Rectal smooth muscle tissue (tissue), 1 donor: ENCODE measurements at regions not wholly inside any gene's neighbourhood (a gene's known extent, or its start where the extent isn't known, plus 50 kb on each side); places are given as distances from the start of the nearest gene placed in this dataset.

ENCODE experiments used
- H3K27ac ChIP-seq: one replicate; pipeline ENCODE4 v1.7.0; 2013; ENCODE audit warnings: low read depth, low read length, inconsistent platforms
- H3K27me3 ChIP-seq: one replicate; pipeline ENCODE4 v1.7.0; 2013; ENCODE audit warnings: low read length; ENCODE audit not compliant: control insufficient read depth, insufficient read depth
- H3K36me3 ChIP-seq: one replicate; pipeline ENCODE4 v1.7.0; 2013; ENCODE audit warnings: low read length; ENCODE audit not compliant: control insufficient read depth, insufficient read depth
- H3K4me1 ChIP-seq: one replicate; pipeline ENCODE4 v1.7.0; 2013; ENCODE audit warnings: low read length; ENCODE audit not compliant: control insufficient read depth, insufficient read depth
- H3K4me3 ChIP-seq: one replicate; pipeline ENCODE4 v1.7.0; 2013; ENCODE audit warnings: low read length
- H3K9ac ChIP-seq: one replicate; pipeline ENCODE4 v1.7.0; 2013; ENCODE audit warnings: low read length

GRCh38 chr2:67845621-67846369 is 217.0 kb downstream of the C1D start:
- Histone ChIP-seq H3K9ac (no peak overlapping the region), H3K4me3 (peak overlapping the region; percentile 40), H3K27me3 (no peaks in the 10 kb centered on the region), H3K27ac (peak overlapping the region; percentile 47), H3K4me1 (peaks cover 6% of the 10 kb centered on the region), H3K36me3 (no peaks in the 10 kb centered on the region)

DNA sequence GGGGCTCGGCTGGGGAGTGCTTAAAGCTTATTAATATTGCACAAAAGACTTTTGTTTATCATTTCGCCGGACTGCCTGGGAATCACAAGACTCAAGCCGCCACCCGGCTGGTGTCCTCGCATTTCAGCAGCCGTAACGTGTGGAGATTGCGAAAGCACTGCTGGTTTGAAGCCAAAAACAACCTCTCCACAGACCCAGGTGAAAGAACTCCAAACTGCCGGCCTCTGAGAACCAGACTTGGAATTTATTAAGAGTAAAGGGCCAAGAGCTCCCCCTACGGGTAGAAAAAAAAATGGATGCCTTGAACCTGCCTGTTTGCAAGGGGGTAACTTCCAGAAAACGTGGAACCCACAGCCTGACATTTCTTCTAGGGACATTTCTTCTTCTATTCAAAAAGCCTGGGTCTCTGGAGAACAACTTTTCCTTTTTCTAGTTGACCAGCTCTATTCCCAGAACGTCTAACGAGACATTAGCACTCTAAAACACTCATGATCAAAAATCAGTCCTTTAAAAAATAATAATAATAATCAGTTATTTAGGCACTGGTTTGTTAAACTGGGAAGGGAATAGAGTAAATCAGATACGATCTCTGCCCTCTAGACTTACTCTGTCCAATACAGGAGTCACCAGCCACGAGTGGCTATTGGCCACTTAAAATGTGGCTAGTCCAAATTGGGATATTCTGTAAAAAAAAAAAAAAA is 216.3 kb downstream of the C1D start:
- H3K4me1 ChIP-seq = peaks cover 6% of the 10 kb centered on the region
- H3K27ac ChIP-seq = peak overlapping the region; percentile 47
- H3K27me3 ChIP-seq = no peaks in the 10 kb centered on the region
- no peaks in the 10 kb centered on the region for H3K36me3 ChIP-seq
- no peak overlapping the region for H3K9ac ChIP-seq
- peak overlapping the region; percentile 40 for H3K4me3 ChIP-seq

DNA sequence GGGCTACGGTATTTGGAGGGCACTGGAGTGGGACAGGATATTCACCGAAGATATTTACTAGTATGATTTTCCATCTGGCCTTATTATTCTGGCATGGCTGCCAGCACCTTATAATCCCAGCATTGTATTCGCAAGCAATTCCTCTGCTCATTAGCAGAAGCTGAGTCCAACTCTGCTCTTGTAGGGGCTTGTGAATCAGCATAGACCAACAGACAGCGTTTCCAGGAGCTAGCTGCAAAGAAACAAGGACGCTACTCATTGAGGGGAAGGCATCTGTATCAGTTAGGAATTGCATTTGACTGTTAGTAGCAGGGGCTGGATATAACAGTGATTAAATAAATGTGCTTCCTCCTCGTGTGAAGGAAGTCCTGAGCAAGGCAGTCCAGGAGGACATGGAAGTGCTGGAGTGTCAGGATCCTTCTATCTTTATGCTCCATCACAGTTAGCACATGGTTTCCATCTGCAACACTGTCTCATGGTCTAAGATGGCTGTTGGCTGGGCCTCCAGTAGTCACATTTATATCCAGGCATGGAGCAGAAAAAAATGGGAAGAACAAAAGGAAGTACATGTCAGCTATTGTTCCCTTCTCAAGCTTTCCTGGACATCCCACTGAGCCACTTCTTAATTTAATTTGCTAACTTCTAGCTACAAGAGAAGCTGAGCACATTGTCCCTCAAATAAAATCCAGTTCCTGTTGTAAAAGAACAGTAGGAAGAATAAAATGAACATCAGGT is 214.1 kb downstream of the C1D start:
- Histone ChIP-seq H3K27ac (no peak overlapping the region), H3K9ac (no peak overlapping the region), H3K36me3 (no peaks in the 10 kb centered on the region), H3K4me1 (peaks cover 6% of the 10 kb centered on the region), H3K4me3 (no peak overlapping the region), H3K27me3 (no peaks in the 10 kb centered on the region)

DNA sequence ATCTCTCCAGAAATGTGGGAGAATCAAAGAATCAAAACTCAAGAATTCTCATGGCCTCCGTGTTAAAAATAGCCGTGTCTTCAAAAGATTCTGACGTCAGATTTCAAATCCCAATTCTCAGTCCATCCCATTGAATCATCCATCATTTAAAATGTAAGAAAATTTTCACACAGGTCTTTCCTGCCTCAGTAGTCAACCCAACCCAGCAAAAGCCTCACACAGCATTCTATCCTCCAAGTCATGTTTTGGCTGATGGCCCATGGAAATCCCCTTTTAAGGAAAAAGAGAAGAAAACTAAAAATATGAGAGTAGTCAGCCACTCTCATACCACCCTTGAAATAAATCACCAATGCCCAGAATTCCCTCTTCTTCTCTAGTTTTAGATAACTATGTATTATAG is 211.8 kb downstream of the C1D start:
- Histone ChIP-seq H3K27ac (no peak overlapping the region), H3K9ac (no peak overlapping the region), H3K27me3 (no peaks in the 10 kb centered on the region), H3K36me3 (no peaks in the 10 kb centered on the region), H3K4me1 (peaks cover 1% of the 10 kb centered on the region), H3K4me3 (no peak overlapping the region)

- Histone ChIP-seq H3K4me3 (no peak overlapping the region), H3K27me3 (no peaks in the 10 kb centered on the region), H3K27ac (no peak overlapping the region), H3K36me3 (no peaks in the 10 kb centered on the region), H3K4me1 (no peaks in the 10 kb centered on the region), H3K9ac (no peak overlapping the region)
These were observed 210.6 kb downstream of the C1D start for GRCh38 chr2:67851956-67852824.

- Histone ChIP-seq H3K36me3 (no peaks in the 10 kb centered on the region), H3K4me3 (no peak overlapping the region), H3K27me3 (peaks cover 3% of the 10 kb centered on the region), H3K4me1 (no peaks in the 10 kb centered on the region), H3K9ac (no peak overlapping the region), H3K27ac (no peak overlapping the region)
These were observed 208.6 kb downstream of the C1D start for GRCh38 chr2:67854103-67854743.

DNA sequence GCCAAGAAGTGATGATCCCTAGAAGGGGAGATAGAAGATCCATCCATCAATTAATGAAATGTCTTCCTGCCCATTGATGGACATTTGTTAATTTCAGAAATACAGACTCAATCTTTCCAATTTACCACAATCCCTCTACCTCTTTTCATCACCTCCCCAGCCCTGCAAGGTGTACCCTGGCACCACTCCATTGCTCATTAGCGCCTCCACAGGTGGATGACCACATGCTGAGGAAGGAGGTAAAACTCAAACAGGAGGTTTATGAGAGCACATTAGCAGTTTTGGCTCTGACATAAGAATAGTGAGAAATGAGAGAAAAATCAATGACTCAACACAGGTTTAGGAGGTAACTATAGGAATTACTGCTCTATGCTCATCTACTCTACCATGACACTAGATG is 208.0 kb downstream of the C1D start:
- H3K27ac ChIP-seq = no peak overlapping the region
- peaks cover 3% of the 10 kb centered on the region for H3K27me3 ChIP-seq
- no peak overlapping the region for H3K4me3 ChIP-seq
- H3K36me3 ChIP-seq = no peaks in the 10 kb centered on the region
- no peak overlapping the region for H3K9ac ChIP-seq
- no peaks in the 10 kb centered on the region for H3K4me1 ChIP-seq

DNA sequence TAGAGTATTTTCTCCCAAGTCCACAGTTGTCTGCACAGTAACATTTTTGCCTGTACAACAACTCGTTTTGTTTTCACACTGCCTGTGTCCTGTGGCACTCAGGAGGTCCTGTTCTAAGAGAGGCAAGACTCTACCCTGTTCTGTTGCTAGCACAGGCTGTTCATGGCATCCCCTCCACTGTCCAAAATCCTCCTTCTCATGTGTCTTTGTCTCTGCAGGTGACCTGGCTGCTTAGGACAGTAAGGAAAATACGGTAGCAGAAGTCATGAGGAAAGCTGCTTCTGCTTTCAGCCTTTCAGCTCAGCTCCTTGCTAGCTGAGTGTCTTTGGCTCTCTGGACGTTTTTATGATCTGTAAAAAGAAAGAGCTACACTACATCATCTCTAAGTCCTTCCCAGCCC is 205.9 kb downstream of the C1D start:
- no peaks in the 10 kb centered on the region for H3K36me3 ChIP-seq
- H3K27me3 ChIP-seq = peaks cover 3% of the 10 kb centered on the region
- no peak overlapping the region for H3K27ac ChIP-seq
- no peaks in the 10 kb centered on the region for H3K4me1 ChIP-seq
- no peak overlapping the region for H3K9ac ChIP-seq
- H3K4me3 ChIP-seq = no peak overlapping the region

- Histone ChIP-seq H3K27me3 (peaks cover 3% of the 10 kb centered on the region), H3K4me3 (no peak overlapping the region), H3K9ac (no peak overlapping the region), H3K36me3 (no peaks in the 10 kb centered on the region), H3K27ac (no peak overlapping the region), H3K4me1 (no peaks in the 10 kb centered on the region)
These were observed 205.0 kb downstream of the C1D start for GRCh38 chr2:67857836-67858235.

- H3K4me1 ChIP-seq = no peaks in the 10 kb centered on the region
- H3K4me3 ChIP-seq = no peak overlapping the region
- peaks cover 3% of the 10 kb centered on the region for H3K27me3 ChIP-seq
- H3K36me3 ChIP-seq = no peaks in the 10 kb centered on the region
- no peak overlapping the region for H3K27ac ChIP-seq
- H3K9ac ChIP-seq = no peak overlapping the region
These were observed 203.9 kb downstream of the C1D start for GRCh38 chr2:67858886-67859285.

DNA sequence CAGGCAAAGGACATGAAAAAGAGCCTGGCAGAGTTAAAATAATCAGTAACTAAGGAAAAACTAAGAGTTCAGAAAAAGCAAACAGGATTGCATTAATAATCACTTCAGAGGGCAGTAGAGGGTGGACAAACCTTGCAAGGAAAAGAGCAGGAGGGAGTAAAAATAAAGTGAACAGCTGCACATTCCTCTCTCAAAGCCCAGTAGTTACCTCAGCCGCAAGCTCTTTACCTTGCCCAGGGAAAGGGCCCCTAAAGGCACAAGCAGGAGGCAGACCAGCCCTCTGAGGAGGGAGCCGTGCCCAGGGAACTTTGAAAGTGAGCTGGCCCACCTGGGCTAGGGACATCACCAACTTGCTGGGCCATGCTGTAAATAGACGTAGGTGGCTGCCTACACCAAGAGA is 196.9 kb downstream of the C1D start:
- Histone ChIP-seq H3K27ac (no peak overlapping the region), H3K4me3 (no peak overlapping the region), H3K27me3 (no peaks in the 10 kb centered on the region), H3K4me1 (no peaks in the 10 kb centered on the region), H3K36me3 (no peaks in the 10 kb centered on the region), H3K9ac (no peak overlapping the region)
